ENCODE measurements at regions not wholly inside any gene's neighbourhood (a gene's known extent, or its start where the extent isn't known, plus 50 kb on each side); places are given as distances from the start of the nearest gene placed in this dataset.

DNA sequence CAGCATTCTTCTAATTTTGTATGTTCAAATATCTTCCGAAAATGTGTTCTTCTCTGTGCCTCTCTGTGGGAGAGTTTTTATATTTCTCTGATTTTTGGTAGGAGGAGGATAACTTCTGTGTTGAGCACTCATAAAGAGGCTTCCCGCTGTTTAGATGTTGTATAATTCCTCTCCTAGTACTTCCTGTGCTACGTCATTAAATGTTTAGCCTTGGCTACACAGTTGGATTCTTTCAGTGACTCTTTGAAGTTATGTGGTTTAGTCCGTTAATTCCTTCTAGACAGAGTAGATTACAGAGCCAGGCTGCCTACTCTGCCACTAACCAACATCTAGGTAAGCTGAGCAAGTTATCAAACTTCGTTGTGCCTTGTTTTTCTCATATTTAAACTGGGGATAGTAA, 302.6 kb downstream of the OSTF1 start:
- TF ChIP-seq POLR2A (IDR thresholded peaks at IDR 0.05; ENCODE audit: low read depth, low read length) (no peak), POLR2AphosphoS5 (IDR thresholded peaks at IDR 0.05; ENCODE audit: low read depth, low read length) (no peak), SPI1 (IDR thresholded peaks at IDR 0.05; ENCODE audit: low read depth, low read length) (no peak), TAF1 (IDR thresholded peaks at IDR 0.05; ENCODE audit: low read depth, low read length) (no peak)

All from GM12891 (cell line).